H1 (cell line): ENCODE measurements at regions not wholly inside any gene's neighbourhood (a gene's known extent, or its start where the extent isn't known, plus 50 kb on each side); places are given as distances from the start of the nearest gene placed in this dataset.

Experiments used
- CTCF ChIA-PET: fragments of 300-600 bp; sonication (Branson Sonifier 250); formaldehyde crosslinking; loops from one replicate; lab custom pipeline; 2021; ENCODE audit not compliant: partially characterized antibody; lab: Charles Lee
- POLR2A ChIA-PET: fragments of 300-600 bp; sonication (Branson Sonifier 250); formaldehyde crosslinking; loops from one replicate; lab custom pipeline; 2021; ENCODE audit warnings: inconsistent platforms; ENCODE audit not compliant: partially characterized antibody; lab: Charles Lee
- DNase-seq, 2 experiments: peaks; one replicate each; pipeline versions ENCODE4 v3.0.0 to v3.0.0-alpha.2; 2010 to 2022; ENCODE audit warnings: low spot score in 2 of 2, low read depth in 1 of 2, mixed read lengths in 1 of 2
- FAIRE-seq: peaks from 2 replicates; lab custom pipeline; 2011; peaks lifted over from hg19 to GRCh38; lab: Jason Lieb, UNC
- H2AFZ ChIP-seq: 2 replicates; pipeline ENCODE4 v1.8.1; 2012; ENCODE audit warnings: low read length, inconsistent platforms
- H2AK5ac ChIP-seq: 2 replicates; pipeline ENCODE4 v1.6.1; 2013; ENCODE audit warnings: low read depth, low read length
- H2BK120ac ChIP-seq: replicated peaks from 2 replicates; pipeline ENCODE3; 2013; ENCODE audit warnings: low read depth, low read length, inconsistent platforms
- H2BK12ac ChIP-seq: 2 replicates; pipeline ENCODE4 v1.6.1; 2013; ENCODE audit warnings: low read depth, low read length
- H2BK15ac ChIP-seq: 2 replicates; pipeline ENCODE4 v1.6.1; 2013; ENCODE audit warnings: low read length
- H2BK20ac ChIP-seq: 2 replicates; pipeline ENCODE4 v1.6.1; 2013; ENCODE audit warnings: low read length
- H2BK5ac ChIP-seq: 2 replicates; pipeline ENCODE4 v1.6.1; 2013; ENCODE audit warnings: low read depth, low read length
- H3K14ac ChIP-seq: 2 replicates; pipeline ENCODE4 v1.6.1; 2013; ENCODE audit warnings: inconsistent platforms; ENCODE audit not compliant: insufficient read length
- H3K18ac ChIP-seq: 2 replicates; pipeline ENCODE4 v1.6.1; 2013; ENCODE audit warnings: low read length; ENCODE audit errors: extremely low read depth
- H3K23ac ChIP-seq: 2 replicates; pipeline ENCODE4 v1.6.1; 2013; ENCODE audit warnings: inconsistent platforms; ENCODE audit not compliant: insufficient read length
- H3K23me2 ChIP-seq: 2 replicates; pipeline ENCODE4 v1.6.1; 2013; ENCODE audit warnings: low read depth, low read length
- H3K27ac ChIP-seq: 2 replicates; pipeline ENCODE4 v1.6.1; 2011; ENCODE audit warnings: low read depth, low read length, inconsistent platforms
- H3K27me3 ChIP-seq, 4 experiments: replicated peaks in 1 of 4; 1 replicate in 1 of 4; 2 replicates in 3 of 4; pipeline versions ENCODE4 v1.6.1 to v1.8.1; 2011 to 2013; ENCODE audit warnings: low read length in 3 of 4, mild to moderate bottlenecking in 3 of 4, inconsistent platforms in 2 of 4, mixed read lengths in 2 of 4, moderate library complexity in 1 of 4; ENCODE audit not compliant: control insufficient read depth in 3 of 4, insufficient read depth in 3 of 4; ENCODE audit errors: extremely low read depth in 1 of 4
- H3K36me3 ChIP-seq, 4 experiments: 2 replicates each; pipeline versions ENCODE4 v1.6.1 to v1.8.1; 2011 to 2013; ENCODE audit warnings: mild to moderate bottlenecking in 4 of 4, low read length in 3 of 4, moderate library complexity in 2 of 4, control low read depth in 1 of 4, inconsistent platforms in 1 of 4; ENCODE audit not compliant: insufficient read depth in 4 of 4, control insufficient read depth in 2 of 4
- H3K4ac ChIP-seq: replicated peaks from 2 replicates; pipeline ENCODE3; 2013; ENCODE audit warnings: low read length, low read depth, mixed read lengths, inconsistent platforms; ENCODE audit not compliant: insufficient read length
- H3K4me1 ChIP-seq, 4 experiments: replicated peaks in 1 of 4; 1 replicate in 1 of 4; 2 replicates in 3 of 4; pipeline versions ENCODE4 v1.6.1 to v1.8.1; 2011 to 2013; ENCODE audit warnings: low read length in 3 of 4, inconsistent platforms in 2 of 4, mixed read lengths in 1 of 4; ENCODE audit not compliant: insufficient read depth in 4 of 4, control insufficient read depth in 3 of 4
- H3K4me2 ChIP-seq, 2 experiments: 2 replicates each; pipeline versions ENCODE4 v1.6.1 to v1.8.1; 2011 to 2013; ENCODE audit warnings: low read depth in 2 of 2, low read length in 2 of 2, control low read depth in 1 of 2, inconsistent platforms in 1 of 2, mild to moderate bottlenecking in 1 of 2; ENCODE audit not compliant: insufficient read depth in 1 of 2
- H3K4me3 ChIP-seq, 4 experiments: fragments of 200-600, 300-600 bp in 1 of 4; sonication (generic), shearing (Covaris generic), sonication (Bioruptor Twin) in 1 of 4; 2 replicates each; pipeline versions ENCODE4 v1.5.1 to v1.8.1; 2011 to 2016; ENCODE audit warnings: low read length in 4 of 4, low read depth in 3 of 4, control low read depth in 2 of 4, inconsistent platforms in 2 of 4, mild to moderate bottlenecking in 2 of 4, mixed read lengths in 1 of 4, moderate library complexity in 1 of 4; ENCODE audit not compliant: insufficient read depth in 2 of 4; ENCODE audit errors: extremely low read depth in 1 of 4
- H3K56ac ChIP-seq: replicated peaks from 2 replicates; pipeline ENCODE3; 2013; ENCODE audit warnings: low read depth, mild to moderate bottlenecking, mixed read lengths, low read length, inconsistent platforms; ENCODE audit not compliant: insufficient read length
- H3K79me1 ChIP-seq: 2 replicates; pipeline ENCODE4 v1.6.1; 2013; ENCODE audit warnings: low read depth, low read length, control low read depth
- H3K79me2 ChIP-seq, 2 experiments: 2 replicates each; pipeline versions ENCODE4 v1.6.1 to v1.8.1; 2012 to 2013; ENCODE audit warnings: low read length in 2 of 2, mild to moderate bottlenecking in 2 of 2, inconsistent platforms in 1 of 2; ENCODE audit not compliant: insufficient read depth in 2 of 2, control insufficient read depth in 1 of 2
- H3K9ac ChIP-seq, 4 experiments: replicated peaks in 1 of 4; 1 replicate in 1 of 4; 2 replicates in 3 of 4; pipeline versions ENCODE4 v1.6.1 to v1.8.1; 2011 to 2013; ENCODE audit warnings: low read depth in 3 of 4, low read length in 3 of 4, control low read depth in 2 of 4, mild to moderate bottlenecking in 2 of 4, moderate library complexity in 2 of 4, inconsistent platforms in 1 of 4; ENCODE audit errors: extremely low read depth in 1 of 4
- H3K9me3 ChIP-seq, 2 experiments: 2 replicates each; pipeline versions ENCODE4 v1.6.1 to v1.8.1; 2012 to 2013; ENCODE audit warnings: mild to moderate bottlenecking in 2 of 2, moderate library complexity in 2 of 2, control low read depth in 1 of 2, inconsistent platforms in 1 of 2, low read depth in 1 of 2, low read length in 1 of 2, mixed read lengths in 1 of 2; ENCODE audit not compliant: insufficient read depth in 2 of 2
- H4K20me1 ChIP-seq, 2 experiments: replicated peaks in 1 of 2; 2 replicates each; pipeline versions ENCODE3 to v1.8.1; 2011 to 2013; ENCODE audit warnings: inconsistent platforms in 2 of 2, low read length in 2 of 2, mild to moderate bottlenecking in 1 of 2; ENCODE audit not compliant: insufficient read depth in 2 of 2, control insufficient read depth in 1 of 2
- H4K5ac ChIP-seq: 2 replicates; pipeline ENCODE4 v1.6.1; 2013; ENCODE audit warnings: low read length, low read depth, mixed read lengths, inconsistent platforms; ENCODE audit not compliant: insufficient read length
- H4K8ac ChIP-seq: 2 replicates; pipeline ENCODE4 v1.8.0; 2013; ENCODE audit warnings: mild to moderate bottlenecking, moderate library complexity, low read length, inconsistent platforms; ENCODE audit not compliant: insufficient read depth; ENCODE audit errors: extremely low read depth
- H4K91ac ChIP-seq: replicated peaks from 2 replicates; pipeline ENCODE3; 2013; ENCODE audit warnings: low read length, mixed read lengths, inconsistent platforms; ENCODE audit not compliant: insufficient read length
- CBX8 ChIP-seq: fragments of 300-800, 300-1000 bp; sonication (generic); IDR thresholded peaks from 2 replicates; pipeline ENCODE4 v1.7.1; 2016; ENCODE audit warnings: low read depth, low read length, borderline replicate concordance
- HDAC2 ChIP-seq, 2 experiments: fragments of 300-600 bp in 1 of 2; sonication (generic) in 1 of 2; IDR thresholded peaks; 2 replicates each; pipeline ENCODE4 v1.6.1; 2011 to 2012; ENCODE audit warnings: low read depth in 2 of 2, low read length in 2 of 2, mild to moderate bottlenecking in 2 of 2, moderate library complexity in 2 of 2, borderline replicate concordance in 1 of 2, inconsistent platforms in 1 of 2
- POLR2AphosphoS5 ChIP-seq: IDR thresholded peaks from 2 replicates; pipeline ENCODE4 v1.6.1; 2011; ENCODE audit warnings: low read depth, low read length
- SP1 ChIP-seq: IDR thresholded peaks from 2 replicates; pipeline ENCODE4 v1.6.1; 2011; ENCODE audit warnings: low read depth, low read length
- WGBS, 2 experiments: shearing (Covaris generic) in 1 of 2; methylation state at CpG; one replicate each; pipeline versions ENCODE4 v1.1.6 to v1.1.7; 2013 to 2015; ENCODE audit warnings: low lambda C conversion rate in 2 of 2, mixed read lengths in 2 of 2, inconsistent platforms in 1 of 2, low coverage in 1 of 2, missing lambda C conversion rate in 1 of 2; ENCODE audit not compliant: insufficient replicate concordance in 2 of 2, insufficient coverage in 1 of 2, insufficient read length in 1 of 2; ENCODE audit errors: extremely low coverage in 1 of 2, missing lambda C conversion rate in 1 of 2; 5-methylcytosine and 5-hydroxymethylcytosine counted together

DNA sequence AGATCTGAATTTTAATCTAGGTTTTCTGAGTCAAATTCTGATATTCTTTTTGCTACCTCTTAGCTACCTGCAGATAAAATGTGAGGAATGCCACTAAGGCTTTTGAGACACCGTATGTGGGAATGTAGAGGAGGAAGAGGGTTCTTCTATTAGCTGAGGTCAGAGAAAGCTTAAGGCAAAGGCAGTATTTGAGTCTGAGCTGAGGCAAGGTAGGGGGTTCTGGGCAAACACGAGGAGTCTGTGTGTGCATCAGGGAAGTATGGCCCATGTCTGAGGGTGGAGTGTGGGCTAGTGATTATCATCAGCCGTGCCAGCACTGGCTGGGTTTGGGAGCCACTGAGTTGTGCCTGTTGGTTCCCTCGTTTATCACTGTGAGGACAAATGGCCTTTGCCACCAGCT is 181.1 kb downstream of the SOX2 start:
- Histone ChIP-seq H4K5ac (no peak overlapping the region), H3K4me3 (no peak overlapping the region), H2BK12ac (no peak overlapping the region), H3K9ac (no peak overlapping the region), H2BK20ac (peak overlapping the region; percentile 81; the same call in 1 of the 2 replicates), H2BK120ac (no peak overlapping the region), H2BK5ac (peak overlapping the region; percentile 62; the same call in 1 of the 2 replicates), H4K20me1 (no peaks in the 10 kb centered on the region), H2AK5ac (no peak overlapping the region), H3K9me3 (no peaks in the 10 kb centered on the region), H3K27me3 (no peaks in the 10 kb centered on the region), H3K4me1 (0 out of 7 replicates have a peak, but pooled peaks cover 0 to 3% (median 0%) of the 10 kb centered on the region in 4 experiments), H3K79me2 (no peaks in the 10 kb centered on the region), H3K79me1 (no peaks in the 10 kb centered on the region), H3K23ac (no peak overlapping the region), H2BK15ac (peak overlapping the region; percentile 66; the same call in 1 of the 2 replicates), H3K23me2 (no peaks in the 10 kb centered on the region), H3K56ac (no peak overlapping the region), H4K91ac (peak overlapping the region; percentile 71), H2AFZ (peak overlapping the region; percentile 43; the same call in 1 of the 2 replicates), H3K4me2 (no peak overlapping the region), H3K18ac (peak overlapping the region; percentile 54; the same call in 1 of the 2 replicates), H3K27ac (no peak overlapping the region), H3K4ac (peak overlapping the region; percentile 63), H3K36me3 (no peaks in the 10 kb centered on the region), H4K8ac (no peak overlapping the region), H3K14ac (no peak overlapping the region)
- no peak for DNase-seq
- ChIA-PET POLR2A (interaction anchor here (1.1 kb wide), 1 partner anchor 163 kb away, joined by 3 read pairs; no protein-coding TSS in a partner anchor), CTCF (interaction anchor here (0.7 to 1.4 kb wide), 5 partner anchors 10 to 184 kb away, joined by 3 read pairs; no protein-coding TSS in a partner anchor)
- no peak for FAIRE-seq
- 71% methylated on average over 4 of the region's 4 CpGs; no CpG with 5 or more reads in 1 of the 2 experiments for WGBS, 2 experiments
- TF ChIP-seq HDAC2 (IDR thresholded peaks at IDR 0.05; ENCODE audit: borderline replicate concordance in 1 of 2, low read depth in 2 of 2, low read length in 2 of 2) = no peak
- no peak for TF ChIP-seq POLR2AphosphoS5
- no peak for TF ChIP-seq SP1
- TF ChIP-seq CBX8 = no peak
